K562 (cell line): ENCODE measurements at regions not wholly inside any gene's neighbourhood (a gene's known extent, or its start where the extent isn't known, plus 50 kb on each side); places are given as distances from the start of the nearest gene placed in this dataset.
A peak's percentile ranks its signal among the peaks of the same experiment; 100 is the strongest.

ENCODE experiments used
- ATAC-seq: fragments of 200-7000 bp; cut with Tn5 transposase; 3 replicates; pipeline ENCODE4 v1.9.1; 2020; ENCODE audit warnings: moderate library complexity
- BruUV-seq: library from RNA; stranded (reverse); fragments of 400-500 nt; replicated peaks from 2 replicates; lab custom pipeline; 2021; lab: Mats Ljungman, UMichigan
- CTCF ChIA-PET: fragments of 300-600 bp; formaldehyde crosslinking; extraction: SDS; loops from one replicate; lab custom pipeline; 2021; ENCODE audit warnings: low intra/inter-chr PET ratio; lab: Yijun Ruan, JAX
- POLR2A ChIA-PET: fragments of 300-600, 350-650 bp; sonication (Branson Sonifier 250); formaldehyde crosslinking; extraction: SDS; loops from one replicate; lab custom pipeline; 2021; ENCODE audit warnings: antibody characterized with exemption, inconsistent platforms; lab: Yijun Ruan, JAX
- DNase-seq, 4 experiments: peaks; one replicate each; pipeline versions ENCODE4 v3.0.0 to v3.0.0-alpha.2; 2011 to 2018; ENCODE audit warnings: low spot score in 3 of 4, mixed read lengths in 3 of 4; ENCODE audit errors: extremely low read depth in 1 of 4
- FAIRE-seq: peaks from 2 replicates; lab custom pipeline; 2011; peaks lifted over from hg19 to GRCh38; lab: Jason Lieb, UNC
- H2AFZ ChIP-seq: 2 replicates; pipeline ENCODE4 v1.6.0; 2011; ENCODE audit warnings: low read depth, low read length, control low read depth, inconsistent platforms
- H3K27ac ChIP-seq: fragments of 200-600 bp; 3 replicates; pipeline ENCODE4 v1.8.0; 2011; ENCODE audit warnings: low read depth, mild to moderate bottlenecking, control low read depth, inconsistent platforms, low read length, moderate library complexity, mixed read lengths; ENCODE audit errors: extremely low read depth
- H3K27me3 ChIP-seq, 2 experiments: fragments of 300-600 bp in 1 of 2; 2 replicates in 1 of 2; 3 replicates in 1 of 2; pipeline versions ENCODE4 v1.6.0 to v1.8.0; 2011; ENCODE audit warnings: inconsistent platforms in 2 of 2, low read length in 2 of 2, mild to moderate bottlenecking in 1 of 2, mixed read lengths in 1 of 2, moderate library complexity in 1 of 2; ENCODE audit not compliant: control insufficient read depth in 2 of 2, insufficient read depth in 2 of 2
- H3K36me3 ChIP-seq: fragments of 300-600 bp; 3 replicates; pipeline ENCODE4 v1.8.0; 2011; ENCODE audit warnings: mild to moderate bottlenecking, low read length, inconsistent platforms; ENCODE audit not compliant: control insufficient read depth, insufficient read depth
- H3K4me1 ChIP-seq, 2 experiments: fragments of 200-600 bp in 1 of 2; replicated peaks in 1 of 2; 2 replicates in 1 of 2; 3 replicates in 1 of 2; pipeline versions ENCODE4 v1.5.1 to v1.8.0; 2011; ENCODE audit warnings: inconsistent platforms in 2 of 2, low read length in 2 of 2, mild to moderate bottlenecking in 1 of 2, mixed read lengths in 1 of 2, moderate library complexity in 1 of 2; ENCODE audit not compliant: control insufficient read depth in 2 of 2, insufficient read depth in 2 of 2
- H3K4me2 ChIP-seq: 2 replicates; pipeline ENCODE4 v1.6.1; 2011; ENCODE audit warnings: low read length, control low read depth, inconsistent platforms, mixed read lengths; ENCODE audit not compliant: insufficient read depth
- H3K4me3 ChIP-seq: fragments of 200-600 bp; sonication (generic), shearing (Covaris generic); 2 replicates; pipeline ENCODE4 v1.5.1; 2016; ENCODE audit warnings: control low read depth, inconsistent platforms
- H3K79me2 ChIP-seq: fragments of 200-600 bp; 3 replicates; pipeline ENCODE4 v1.8.0; 2011; ENCODE audit warnings: low read length, inconsistent platforms; ENCODE audit not compliant: control insufficient read depth, insufficient read depth
- H3K9ac ChIP-seq, 2 experiments: 2 replicates each; pipeline versions ENCODE4 v1.6.0 to v1.6.1; 2011; ENCODE audit warnings: low read depth in 2 of 2, low read length in 2 of 2, control low read depth in 1 of 2, inconsistent platforms in 1 of 2, mild to moderate bottlenecking in 1 of 2, mixed read lengths in 1 of 2; ENCODE audit not compliant: insufficient read depth in 1 of 2
- H3K9me1 ChIP-seq: one replicate; pipeline ENCODE4 v1.6.0; 2011; ENCODE audit warnings: inconsistent platforms, mild to moderate bottlenecking, low read length, moderate library complexity; ENCODE audit not compliant: control insufficient read depth, insufficient read depth
- H3K9me3 ChIP-seq: replicated peaks from 2 replicates; pipeline ENCODE4 v1.5.1; 2011; ENCODE audit warnings: low read depth, low read length, inconsistent platforms; ENCODE audit not compliant: control insufficient read depth, insufficient read depth
- H4K20me1 ChIP-seq: replicated peaks from 2 replicates; pipeline ENCODE4 v1.6.1; 2011; ENCODE audit warnings: low read length, inconsistent platforms, mixed read lengths; ENCODE audit not compliant: control insufficient read depth, insufficient read depth
- CBX1 ChIP-seq: sonication (generic); IDR thresholded peaks from 2 replicates; pipeline ENCODE4 v1.6.1; 2016; ENCODE audit warnings: antibody characterized with exemption, low read depth, mild to moderate bottlenecking
- CCAR2 ChIP-seq: fragments of 200-400 bp; formaldehyde crosslinking; IDR thresholded peaks from 2 replicates; pipeline ENCODE4 v1.6.1; 2017; ENCODE audit warnings: mild to moderate bottlenecking, low read depth, low read length
- ELF4 ChIP-seq: fragments of 450-650 bp; formaldehyde crosslinking; IDR thresholded peaks from 2 replicates; pipeline ENCODE4 v1.4.0; 2022; ENCODE audit warnings: missing genetic modification characterization
- FOXK1 ChIP-seq: sonication (generic); formaldehyde crosslinking; IDR thresholded peaks from 2 replicates; pipeline ENCODE4 v1.8.0; 2022; ENCODE audit warnings: missing genetic modification reagents, mild to moderate bottlenecking, borderline replicate concordance
- GTF2A2 ChIP-seq: IDR thresholded peaks from 2 replicates; pipeline ENCODE4 v1.6.1; 2016; ENCODE audit warnings: mild to moderate bottlenecking, missing genetic modification characterization, missing compliant biosample characterization
- PKNOX1 ChIP-seq: fragments of 450-650 bp; IDR thresholded peaks from 2 replicates; pipeline ENCODE4 v1.6.1; 2016
- PRDM10 ChIP-seq: fragments of 450-650 bp; IDR thresholded peaks from 2 replicates; pipeline ENCODE4 v1.6.1; 2018; ENCODE audit not compliant: partially characterized antibody
- RFX7 ChIP-seq: fragments of 250-450 bp; sonication (Bioruptor Pico); IDR thresholded peaks from 2 replicates; pipeline ENCODE4 v1.5.1; 2021; ENCODE audit warnings: mild to moderate bottlenecking
- SNRNP70 ChIP-seq: fragments of 200-400 bp; formaldehyde crosslinking; optimal IDR thresholded peaks from 2 replicates; pipeline ENCODE3; 2017; ENCODE audit warnings: low read depth, low read length
- TCF3 ChIP-seq: sonication (generic); formaldehyde crosslinking; IDR thresholded peaks from 2 replicates; pipeline ENCODE4 v1.4.0; 2020; ENCODE audit warnings: mild to moderate bottlenecking, missing genetic modification reagents
- ZNF282 ChIP-seq: sonication (generic); formaldehyde crosslinking; IDR thresholded peaks from 2 replicates; pipeline ENCODE4 v1.8.1; 2023; ENCODE audit warnings: missing genetic modification reagents
- ZNF347 ChIP-seq: fragments of 450-650 bp; formaldehyde crosslinking; IDR thresholded peaks from 2 replicates; pipeline ENCODE4 v1.4.0; 2020; ENCODE audit warnings: low read depth, mild to moderate bottlenecking, moderate library complexity
- ZNF444 ChIP-seq: fragments of 250-450 bp; sonication (Bioruptor Pico); IDR thresholded peaks from 2 replicates; pipeline ENCODE4 v1.4.0; 2020; ENCODE audit warnings: mild to moderate bottlenecking, moderate library complexity
- ZNF77 ChIP-seq: fragments of 250-450 bp; sonication (Bioruptor Pico); IDR thresholded peaks from 2 replicates; pipeline ENCODE4 v1.5.0; 2020
- WGBS: fragments of 100-300 bp; shearing (Covaris generic); methylation state at CpG from one replicate; pipeline ENCODE4 v1.1.6; 2016; ENCODE audit warnings: low coverage, mixed read lengths; ENCODE audit not compliant: insufficient coverage; ENCODE audit errors: missing lambda C conversion rate; 5-methylcytosine and 5-hydroxymethylcytosine counted together
- in situ Hi-C: fragments of 300-500 bp; cut with MboI; formaldehyde crosslinking; loops from 4 replicates; pipeline ENCODE4 v1.15.0; 2018; ENCODE audit warnings: inconsistent platforms, mixed read lengths
- intact Hi-C: fragments of 100-400 bp; cut with micrococcal nuclease; formaldehyde crosslinking; loops from 2 replicates; pipeline ENCODE4 v1.14.2; 2022
- TF ChIP-seq, protein P1 (sequence below): IDR thresholded peaks from 3 replicates; pipeline ENCODE4 v1.6.1; 2011; ENCODE audit warnings: borderline replicate concordance, mild to moderate bottlenecking, moderate library complexity; ENCODE audit not compliant: insufficient read length; ENCODE audit errors: extremely low read depth

GRCh38 chr2:111703759-111704158 is 180.2 kb downstream of the ANAPC1 start (continued):
- TF ChIP-seq PRDM10 (no peak), ZNF444 (no peak), ELF4 (no peak), FOXK1 (CRISPR knock-in tag) (no peak), TCF3 (CRISPR knock-in tag) (no peak), CCAR2 (no peak)

- POLR2A ChIA-PET, result no interaction called here
- no TSS peak for BruUV-seq
- intact Hi-C loops (no loop called here), in situ Hi-C loops (loop anchor here (5.0 to 25.0 kb wide), 3 partner anchors 82 to 892 kb away; no protein-coding TSS in a partner anchor)
- Histone ChIP-seq H3K4me3 (no peak overlapping the region), H3K9me3 (no peaks in the 10 kb centered on the region), H3K36me3 (no peaks in the 10 kb centered on the region), H2AFZ (no peak overlapping the region), H3K27ac (no peak overlapping the region), H3K9me1 (peaks cover 2% of the 10 kb centered on the region), H3K9ac (0 out of 4 replicates have a peak overlapping the region, but pooled peaks of 1 of the 2 experiments have one; percentile 31), H3K4me1 (peaks cover 7 to 19% of the 10 kb centered on the region in 2 experiments; a peak in 4 of 5 replicates), H3K4me2 (no peak overlapping the region), H3K27me3 (no peaks in the 10 kb centered on the region), H3K79me2 (no peaks in the 10 kb centered on the region), H4K20me1 (no peaks in the 10 kb centered on the region)
- WGBS, result 38% methylated on average over 6 of the region's 6 CpGs
- CTCF ChIA-PET, result interaction anchor here (0.5 kb wide), 1 partner anchor 109 kb away, joined by 3 read pairs; no protein-coding TSS in a partner anchor
- no peak for ATAC-seq
- no peak for FAIRE-seq
- no peak for DNase-seq
- TF ChIP-seq ZNF347 (CRISPR knock-in tag) (no peak), GTF2A2 (no peak), SNRNP70 (no peak), ZNF77 (CRISPR knock-in tag) (no peak), PKNOX1 (no peak), RFX7 (CRISPR knock-in tag) (no peak), CBX1 (no peak), ZNF282 (no peak)
- TF ChIP-seq, protein P1, sequence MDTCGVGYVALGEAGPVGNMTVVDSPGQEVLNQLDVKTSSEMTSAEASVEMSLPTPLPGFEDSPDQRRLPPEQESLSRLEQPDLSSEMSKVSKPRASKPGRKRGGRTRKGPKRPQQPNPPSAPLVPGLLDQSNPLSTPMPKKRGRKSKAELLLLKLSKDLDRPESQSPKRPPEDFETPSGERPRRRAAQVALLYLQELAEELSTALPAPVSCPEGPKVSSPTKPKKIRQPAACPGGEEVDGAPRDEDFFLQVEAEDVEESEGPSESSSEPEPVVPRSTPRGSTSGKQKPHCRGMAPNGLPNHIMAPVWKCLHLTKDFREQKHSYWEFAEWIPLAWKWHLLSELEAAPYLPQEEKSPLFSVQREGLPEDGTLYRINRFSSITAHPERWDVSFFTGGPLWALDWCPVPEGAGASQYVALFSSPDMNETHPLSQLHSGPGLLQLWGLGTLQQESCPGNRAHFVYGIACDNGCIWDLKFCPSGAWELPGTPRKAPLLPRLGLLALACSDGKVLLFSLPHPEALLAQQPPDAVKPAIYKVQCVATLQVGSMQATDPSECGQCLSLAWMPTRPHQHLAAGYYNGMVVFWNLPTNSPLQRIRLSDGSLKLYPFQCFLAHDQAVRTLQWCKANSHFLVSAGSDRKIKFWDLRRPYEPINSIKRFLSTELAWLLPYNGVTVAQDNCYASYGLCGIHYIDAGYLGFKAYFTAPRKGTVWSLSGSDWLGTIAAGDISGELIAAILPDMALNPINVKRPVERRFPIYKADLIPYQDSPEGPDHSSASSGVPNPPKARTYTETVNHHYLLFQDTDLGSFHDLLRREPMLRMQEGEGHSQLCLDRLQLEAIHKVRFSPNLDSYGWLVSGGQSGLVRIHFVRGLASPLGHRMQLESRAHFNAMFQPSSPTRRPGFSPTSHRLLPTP, result no peak
These were observed 179.7 kb downstream of the ANAPC1 start for GRCh38 chr2:111704246-111704645.
